Glutamatergic neuron (in vitro differentiated cells): ENCODE measurements at regions not wholly inside any gene's neighbourhood (a gene's known extent, or its start where the extent isn't known, plus 50 kb on each side); places are given as distances from the start of the nearest gene placed in this dataset.

ENCODE experiments used
- DNase-seq: peaks from one replicate; pipeline ENCODE4 v3.0.0; 2022
- H3K27ac Mint-ChIP-seq: one replicate; pipeline ENCODE4 v1.8.0; 2020; ENCODE audit warnings: mild to moderate bottlenecking, mixed read lengths, inconsistent platforms; ENCODE audit not compliant: unreplicated experiment
- H3K27me3 Mint-ChIP-seq: one replicate; pipeline ENCODE4 v1.8.0; 2020; ENCODE audit warnings: mild to moderate bottlenecking, moderate library complexity, mixed read lengths, inconsistent platforms; ENCODE audit not compliant: unreplicated experiment
- H3K36me3 Mint-ChIP-seq: one replicate; pipeline ENCODE4 v1.8.0; 2020; ENCODE audit warnings: mild to moderate bottlenecking, mixed read lengths, inconsistent platforms; ENCODE audit not compliant: unreplicated experiment
- H3K4me1 Mint-ChIP-seq: one replicate; pipeline ENCODE4 v1.8.0; 2020; ENCODE audit warnings: mild to moderate bottlenecking, low read depth, mixed read lengths, inconsistent platforms; ENCODE audit not compliant: unreplicated experiment
- H3K4me3 Mint-ChIP-seq: one replicate; pipeline ENCODE4 v1.8.0; 2020; ENCODE audit warnings: mild to moderate bottlenecking, mixed read lengths, inconsistent platforms; ENCODE audit not compliant: unreplicated experiment
- H3K9me3 Mint-ChIP-seq: one replicate; pipeline ENCODE4 v1.8.0; 2020; ENCODE audit warnings: mild to moderate bottlenecking, moderate library complexity, mixed read lengths, inconsistent platforms; ENCODE audit not compliant: unreplicated experiment
- CTCF ChIP-seq: fragments of 200-600 bp; sonication (generic); IDR thresholded peaks from one replicate; pipeline ENCODE4 v1.5.0; 2021; ENCODE audit not compliant: partially characterized antibody, unreplicated experiment

GRCh38 chr2:122237450-122237849, 482.0 kb downstream of the TSN start:
- H3K9me3 Mint-ChIP-seq, result peaks cover 11% of the 10 kb centered on the region
- H3K4me1 Mint-ChIP-seq, result peaks cover 28% of the 10 kb centered on the region
- DNase-seq, result no peak
- no peak overlapping the region for H3K4me3 Mint-ChIP-seq
- peaks cover 11% of the 10 kb centered on the region for H3K36me3 Mint-ChIP-seq
- H3K27me3 Mint-ChIP-seq, result peaks cover 1% of the 10 kb centered on the region
- no peak for TF ChIP-seq CTCF
- no peak overlapping the region for H3K27ac Mint-ChIP-seq

GRCh38 chr2:122238006-122238559, 482.6 kb downstream of the TSN start:
- Mint-ChIP-seq H3K9me3 (peaks cover 11% of the 10 kb centered on the region), H3K36me3 (peaks cover 11% of the 10 kb centered on the region), H3K4me1 (peaks cover 28% of the 10 kb centered on the region), H3K4me3 (no peak overlapping the region), H3K27me3 (peaks cover 1% of the 10 kb centered on the region), H3K27ac (no peak overlapping the region)
- DNase-seq, result no peak
- no peak for TF ChIP-seq CTCF

- Mint-ChIP-seq H3K4me3 (no peak overlapping the region), H3K36me3 (peaks cover 11% of the 10 kb centered on the region), H3K27ac (no peak overlapping the region), H3K27me3 (peaks cover 1% of the 10 kb centered on the region), H3K4me1 (peaks cover 32% of the 10 kb centered on the region), H3K9me3 (peaks cover 7% of the 10 kb centered on the region)
- TF ChIP-seq CTCF, result no peak
- DNase-seq, result no peak
Measured at GRCh38 chr2:122239440-122239839, 484.0 kb downstream of the TSN start.

GRCh38 chr2:122244598-122245229, 489.3 kb downstream of the TSN start:
- H3K4me1 Mint-ChIP-seq, result peaks cover 13% of the 10 kb centered on the region
- no peak for DNase-seq
- peaks cover 11% of the 10 kb centered on the region for H3K36me3 Mint-ChIP-seq
- no peaks in the 10 kb centered on the region for H3K9me3 Mint-ChIP-seq
- TF ChIP-seq CTCF, result no peak
- no peaks in the 10 kb centered on the region for H3K27me3 Mint-ChIP-seq
- peak overlapping the region; percentile 36 for H3K27ac Mint-ChIP-seq
- H3K4me3 Mint-ChIP-seq, result peak overlapping the region; percentile 45

GRCh38 chr2:122249673-122250072, 494.2 kb downstream of the TSN start:
- H3K36me3 Mint-ChIP-seq, result no peaks in the 10 kb centered on the region
- H3K4me3 Mint-ChIP-seq, result no peak overlapping the region
- no peak for TF ChIP-seq CTCF
- peaks cover 3% of the 10 kb centered on the region for H3K9me3 Mint-ChIP-seq
- DNase-seq, result no peak
- H3K27me3 Mint-ChIP-seq, result no peaks in the 10 kb centered on the region
- peaks cover 7% of the 10 kb centered on the region for H3K4me1 Mint-ChIP-seq
- no peak overlapping the region for H3K27ac Mint-ChIP-seq
